WTC11 (cell line): ENCODE measurements at regions not wholly inside any gene's neighbourhood (a gene's known extent, or its start where the extent isn't known, plus 50 kb on each side); places are given as distances from the start of the nearest gene placed in this dataset.

ENCODE experiments used
- ATAC-seq: fragments of 200-7000 bp; cut with Tn5 transposase; 2 replicates; pipeline ENCODE4 v1.10.0; 2021; ENCODE audit warnings: mild to moderate bottlenecking, moderate library complexity
- CTCF ChIA-PET: fragments of 300-600 bp; sonication (Branson Sonifier 250); formaldehyde crosslinking; loops from one replicate; lab custom pipeline; 2021; ENCODE audit warnings: antibody characterized with exemption; lab: Charles Lee
- POLR2A ChIA-PET: fragments of 350-600 bp; sonication (Branson Sonifier 250); formaldehyde crosslinking; loops from one replicate; lab custom pipeline; 2021; ENCODE audit warnings: antibody characterized with exemption; lab: Charles Lee
- DNase-seq: peaks from one replicate; pipeline ENCODE4 v3.0.0; 2021; ENCODE audit warnings: low spot score
- H3K27ac Mint-ChIP-seq: 2 replicates; pipeline ENCODE4 v1.8.0; 2021; ENCODE audit warnings: mixed read lengths
- H3K27me3 Mint-ChIP-seq: 2 replicates; pipeline ENCODE4 v1.8.0; 2021; ENCODE audit warnings: low read depth, mild to moderate bottlenecking, moderate library complexity, mixed read lengths
- H3K36me3 Mint-ChIP-seq: 2 replicates; pipeline ENCODE4 v1.8.0; 2021; ENCODE audit warnings: mixed read lengths
- H3K4me1 Mint-ChIP-seq: 2 replicates; pipeline ENCODE4 v1.8.0; 2022; ENCODE audit warnings: mixed read lengths
- H3K4me3 Mint-ChIP-seq: 2 replicates; pipeline ENCODE4 v1.8.0; 2021; ENCODE audit warnings: mild to moderate bottlenecking, moderate library complexity, mixed read lengths
- H3K9me3 Mint-ChIP-seq: 2 replicates; pipeline ENCODE4 v1.8.0; 2021; ENCODE audit warnings: mixed read lengths
- AFF4 ChIP-seq: sonication (generic); formaldehyde crosslinking; IDR thresholded peaks from 2 replicates; pipeline ENCODE4 v1.8.1; 2023; ENCODE audit warnings: mild to moderate bottlenecking, missing genetic modification reagents, borderline replicate concordance
- CTCF ChIP-seq: fragments of 200-600 bp; IDR thresholded peaks from 2 replicates; pipeline ENCODE4 v1.8.0; 2022; ENCODE audit warnings: antibody characterized with exemption
- E2F4 ChIP-seq: sonication (generic); formaldehyde crosslinking; IDR thresholded peaks from 2 replicates; pipeline ENCODE4 v1.8.1; 2022; ENCODE audit warnings: low read depth, mild to moderate bottlenecking, moderate library complexity, missing genetic modification reagents, borderline replicate concordance
- EMX1 ChIP-seq: fragments of 250-450 bp; sonication (Bioruptor Pico); IDR thresholded peaks from 2 replicates; pipeline ENCODE4 v1.8.0; 2021; ENCODE audit warnings: mild to moderate bottlenecking
- MXD4 ChIP-seq: fragments of 250-450 bp; sonication (Bioruptor Pico); IDR thresholded peaks from 2 replicates; pipeline ENCODE4 v1.8.0; 2021; ENCODE audit warnings: mild to moderate bottlenecking, moderate library complexity, borderline replicate concordance
- RELA ChIP-seq: sonication (generic); formaldehyde crosslinking; IDR thresholded peaks from 2 replicates; pipeline ENCODE4 v1.8.1; 2022; ENCODE audit warnings: missing genetic modification reagents, mild to moderate bottlenecking, borderline replicate concordance
- SOX15 ChIP-seq: fragments of 250-450 bp; sonication (Bioruptor Pico); IDR thresholded peaks from 2 replicates; pipeline ENCODE4 v1.9.0; 2021; ENCODE audit warnings: mild to moderate bottlenecking
- TEAD1 ChIP-seq: sonication (generic); formaldehyde crosslinking; IDR thresholded peaks from 2 replicates; pipeline ENCODE4 v1.8.0; 2022; ENCODE audit warnings: mild to moderate bottlenecking, missing genetic modification reagents
- ZMAT4 ChIP-seq: fragments of 250-450 bp; sonication (Bioruptor Pico); IDR thresholded peaks from 2 replicates; pipeline ENCODE4 v1.9.0; 2021; ENCODE audit warnings: mild to moderate bottlenecking
- ZNF317 ChIP-seq: sonication (generic); formaldehyde crosslinking; IDR thresholded peaks from 2 replicates; pipeline ENCODE4 v1.8.1; 2023; ENCODE audit warnings: low read depth, mild to moderate bottlenecking, moderate library complexity, missing genetic modification reagents, borderline replicate concordance
- ZNF396 ChIP-seq: fragments of 250-450 bp; sonication (Bioruptor Pico); IDR thresholded peaks from 2 replicates; pipeline ENCODE4 v1.8.0; 2021; ENCODE audit warnings: mild to moderate bottlenecking, moderate library complexity, borderline replicate concordance
- ZNF512 ChIP-seq: sonication (generic); formaldehyde crosslinking; IDR thresholded peaks from 2 replicates; pipeline ENCODE4 v1.8.1; 2022; ENCODE audit warnings: missing genetic modification reagents, borderline replicate concordance
- ZSCAN18 ChIP-seq: fragments of 250-450 bp; sonication (Bioruptor Pico); IDR thresholded peaks from 2 replicates; pipeline ENCODE4 v2.1.2; 2022; ENCODE audit warnings: mild to moderate bottlenecking, moderate library complexity
- TF ChIP-seq, protein P1 (sequence below): sonication (generic); formaldehyde crosslinking; IDR thresholded peaks from 2 replicates; pipeline ENCODE4 v1.8.1; 2022; ENCODE audit warnings: low read depth, missing genetic modification reagents, borderline replicate concordance
- TF ChIP-seq, protein P2 (sequence below): sonication (generic); formaldehyde crosslinking; IDR thresholded peaks from 2 replicates; pipeline ENCODE4 v1.8.0; 2022; ENCODE audit warnings: mild to moderate bottlenecking, missing genetic modification reagents
- TF ChIP-seq, protein P3 (sequence below): fragments of 250-450 bp; sonication (Bioruptor Pico); IDR thresholded peaks from 2 replicates; pipeline ENCODE4 v1.9.0; 2021; ENCODE audit warnings: moderate library complexity, mild to moderate bottlenecking, inconsistent platforms, borderline replicate concordance

- ChIA-PET CTCF (no interaction called here), POLR2A (no interaction called here)
- ATAC-seq (no peak), DNase-seq (no peak)
- Mint-ChIP-seq H3K27ac (no peak overlapping the region), H3K9me3 (no peaks in the 10 kb centered on the region), H3K4me3 (no peak overlapping the region), H3K27me3 (no peaks in the 10 kb centered on the region), H3K4me1 (no peaks in the 10 kb centered on the region), H3K36me3 (no peaks in the 10 kb centered on the region)
- TF ChIP-seq EMX1 (no peak), ZMAT4 (CRISPR knock-in tag) (no peak), SOX15 (no peak), ZNF512 (no peak), ZNF317 (CRISPR knock-in tag) (no peak), AFF4 (CRISPR knock-in tag) (no peak), CTCF (no peak), E2F4 (CRISPR knock-in tag) (no peak), MXD4 (CRISPR knock-in tag) (no peak), RELA (CRISPR knock-in tag) (no peak), ZNF396 (CRISPR knock-in tag) (no peak), ZSCAN18 (CRISPR knock-in tag) (no peak), TEAD1 (no peak)
- TF ChIP-seq, protein P1, sequence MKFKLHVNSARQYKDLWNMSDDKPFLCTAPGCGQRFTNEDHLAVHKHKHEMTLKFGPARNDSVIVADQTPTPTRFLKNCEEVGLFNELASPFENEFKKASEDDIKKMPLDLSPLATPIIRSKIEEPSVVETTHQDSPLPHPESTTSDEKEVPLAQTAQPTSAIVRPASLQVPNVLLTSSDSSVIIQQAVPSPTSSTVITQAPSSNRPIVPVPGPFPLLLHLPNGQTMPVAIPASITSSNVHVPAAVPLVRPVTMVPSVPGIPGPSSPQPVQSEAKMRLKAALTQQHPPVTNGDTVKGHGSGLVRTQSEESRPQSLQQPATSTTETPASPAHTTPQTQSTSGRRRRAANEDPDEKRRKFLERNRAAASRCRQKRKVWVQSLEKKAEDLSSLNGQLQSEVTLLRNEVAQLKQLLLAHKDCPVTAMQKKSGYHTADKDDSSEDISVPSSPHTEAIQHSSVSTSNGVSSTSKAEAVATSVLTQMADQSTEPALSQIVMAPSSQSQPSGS (CRISPR knock-in tag): no peak
- TF ChIP-seq, protein P2, sequence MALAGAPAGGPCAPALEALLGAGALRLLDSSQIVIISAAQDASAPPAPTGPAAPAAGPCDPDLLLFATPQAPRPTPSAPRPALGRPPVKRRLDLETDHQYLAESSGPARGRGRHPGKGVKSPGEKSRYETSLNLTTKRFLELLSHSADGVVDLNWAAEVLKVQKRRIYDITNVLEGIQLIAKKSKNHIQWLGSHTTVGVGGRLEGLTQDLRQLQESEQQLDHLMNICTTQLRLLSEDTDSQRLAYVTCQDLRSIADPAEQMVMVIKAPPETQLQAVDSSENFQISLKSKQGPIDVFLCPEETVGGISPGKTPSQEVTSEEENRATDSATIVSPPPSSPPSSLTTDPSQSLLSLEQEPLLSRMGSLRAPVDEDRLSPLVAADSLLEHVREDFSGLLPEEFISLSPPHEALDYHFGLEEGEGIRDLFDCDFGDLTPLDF: no peak
- TF ChIP-seq, protein P3, sequence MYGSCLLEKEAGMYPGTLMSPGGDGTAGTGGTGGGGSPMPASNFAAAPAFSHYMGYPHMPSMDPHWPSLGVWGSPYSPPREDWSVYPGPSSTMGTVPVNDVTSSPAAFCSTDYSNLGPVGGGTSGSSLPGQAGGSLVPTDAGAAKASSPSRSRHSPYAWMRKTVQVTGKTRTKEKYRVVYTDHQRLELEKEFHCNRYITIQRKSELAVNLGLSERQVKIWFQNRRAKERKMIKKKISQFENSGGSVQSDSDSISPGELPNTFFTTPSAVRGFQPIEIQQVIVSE (CRISPR knock-in tag): no peak
These were observed 339.9 kb upstream of the BCHE start for GRCh38 chr3:166177130-166177529.
